PC-9 (cell line): ENCODE measurements at regions not wholly inside any gene's neighbourhood (a gene's known extent, or its start where the extent isn't known, plus 50 kb on each side); places are given as distances from the start of the nearest gene placed in this dataset.

ENCODE experiments used
- CTCF ChIP-seq: fragments of 200-600 bp; sonication (generic); conservative IDR thresholded peaks from 2 replicates; pipeline ENCODE4 v1.6.1; 2017; ENCODE audit warnings: mixed run types, antibody characterized with exemption, mild to moderate bottlenecking, moderate library complexity
- EZH2 ChIP-seq: fragments of 200-600 bp; sonication (generic); IDR thresholded peaks from 2 replicates; pipeline ENCODE4 v1.8.0; 2017; ENCODE audit warnings: antibody characterized with exemption, low read depth

- TF ChIP-seq CTCF (no peak), EZH2 (no peak)
Measured at GRCh38 chr21:16438761-16439160, 709.0 kb downstream of the USP25 start.
